ENCODE measurements at regions not wholly inside any gene's neighbourhood (a gene's known extent, or its start where the extent isn't known, plus 50 kb on each side); places are given as distances from the start of the nearest gene placed in this dataset.

DNA sequence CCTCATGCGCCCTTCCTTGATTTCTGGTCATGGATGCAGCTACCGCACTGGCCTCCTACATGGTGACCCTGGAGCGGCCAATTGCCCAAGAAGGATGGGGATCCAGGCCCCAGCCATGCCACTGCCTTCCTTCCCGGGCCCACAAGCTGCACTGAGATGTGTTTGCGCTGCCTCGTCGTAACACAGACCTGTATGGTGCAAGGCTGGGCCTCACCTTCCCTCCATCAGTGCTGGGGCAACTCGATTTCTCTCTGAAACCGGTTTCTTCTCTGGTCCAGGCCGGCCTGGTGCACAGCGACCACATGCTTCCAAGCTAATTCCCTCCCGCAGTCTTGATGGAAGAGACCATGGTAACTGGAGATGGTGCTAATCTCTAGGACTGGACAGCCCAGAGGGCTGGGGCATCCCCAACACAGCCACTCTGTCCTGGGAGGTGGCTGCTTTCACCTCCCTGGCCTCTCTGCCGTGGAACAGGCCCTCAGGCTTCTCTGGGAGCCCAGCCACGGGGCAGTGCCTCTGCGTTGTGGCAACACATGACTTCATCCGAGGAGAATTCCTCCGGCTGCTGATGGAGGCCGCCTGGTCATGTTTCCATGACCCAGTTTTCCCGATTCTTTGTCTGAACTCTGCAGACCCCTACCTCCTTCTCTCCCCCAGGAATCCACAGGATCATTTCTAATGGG lies 184.2 kb downstream of the GLI2 start:
- no peaks in the 10 kb centered on the region for H3K36me3 ChIP-seq
- H3K4me1 ChIP-seq, result peaks cover 8 to 9% of the 10 kb centered on the region in 2 donors
- no peak overlapping the region for H3K4me3 ChIP-seq
- no peak for DNase-seq
- TF ChIP-seq, protein P1, sequence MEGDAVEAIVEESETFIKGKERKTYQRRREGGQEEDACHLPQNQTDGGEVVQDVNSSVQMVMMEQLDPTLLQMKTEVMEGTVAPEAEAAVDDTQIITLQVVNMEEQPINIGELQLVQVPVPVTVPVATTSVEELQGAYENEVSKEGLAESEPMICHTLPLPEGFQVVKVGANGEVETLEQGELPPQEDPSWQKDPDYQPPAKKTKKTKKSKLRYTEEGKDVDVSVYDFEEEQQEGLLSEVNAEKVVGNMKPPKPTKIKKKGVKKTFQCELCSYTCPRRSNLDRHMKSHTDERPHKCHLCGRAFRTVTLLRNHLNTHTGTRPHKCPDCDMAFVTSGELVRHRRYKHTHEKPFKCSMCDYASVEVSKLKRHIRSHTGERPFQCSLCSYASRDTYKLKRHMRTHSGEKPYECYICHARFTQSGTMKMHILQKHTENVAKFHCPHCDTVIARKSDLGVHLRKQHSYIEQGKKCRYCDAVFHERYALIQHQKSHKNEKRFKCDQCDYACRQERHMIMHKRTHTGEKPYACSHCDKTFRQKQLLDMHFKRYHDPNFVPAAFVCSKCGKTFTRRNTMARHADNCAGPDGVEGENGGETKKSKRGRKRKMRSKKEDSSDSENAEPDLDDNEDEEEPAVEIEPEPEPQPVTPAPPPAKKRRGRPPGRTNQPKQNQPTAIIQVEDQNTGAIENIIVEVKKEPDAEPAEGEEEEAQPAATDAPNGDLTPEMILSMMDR (IDR thresholded peaks at IDR 0.05), result no peak
- TF ChIP-seq POLR2A (IDR thresholded peaks at IDR 0.05), result no peak
- H3K27ac ChIP-seq, result no peak overlapping the region
- no peaks in the 10 kb centered on the region for H3K27me3 ChIP-seq
- intact Hi-C loops (cut with DNase I; ENCODE audit: low total_unique reads), result no loop called here
- no peaks in the 10 kb centered on the region for H3K9me3 ChIP-seq

DNA sequence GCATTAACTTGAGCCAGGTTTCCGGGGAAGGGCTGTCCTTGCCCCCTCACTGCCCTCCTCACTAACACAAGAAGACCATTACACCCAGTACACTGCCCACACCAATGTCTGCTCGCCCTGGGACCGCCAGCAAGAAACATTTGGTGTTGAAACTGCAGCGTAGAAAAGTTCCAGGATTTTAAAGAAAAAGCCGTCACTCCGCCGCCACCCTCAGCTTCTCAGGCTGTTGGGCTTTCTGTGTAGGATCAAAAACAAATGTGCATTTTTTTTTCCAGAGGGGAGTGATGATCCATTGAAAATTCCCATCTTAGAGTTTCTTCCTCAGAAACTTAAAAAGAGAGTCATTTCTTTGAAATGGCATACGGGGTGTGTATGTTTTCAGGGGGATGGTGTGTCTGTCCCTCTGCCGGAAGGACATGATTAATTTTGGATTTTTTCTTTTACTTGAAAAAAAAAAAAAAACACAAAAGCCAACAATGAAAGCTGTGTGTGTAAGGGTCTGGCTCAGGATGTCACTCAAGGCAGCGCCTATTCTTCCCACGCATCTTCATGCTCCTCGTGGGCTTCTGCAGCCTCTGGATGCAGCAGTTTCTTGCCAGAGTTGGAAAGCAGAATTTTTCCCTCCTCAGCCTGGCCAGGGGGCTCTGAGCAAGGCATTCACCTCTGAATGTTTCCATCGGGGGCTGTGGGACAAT lies 184.9 kb downstream of the GLI2 start:
- TF ChIP-seq, protein P1 (IDR thresholded peaks at IDR 0.05), result no peak
- no peak for TF ChIP-seq POLR2A (IDR thresholded peaks at IDR 0.05)
- H3K36me3 ChIP-seq, result no peaks in the 10 kb centered on the region
- no peaks in the 10 kb centered on the region for H3K9me3 ChIP-seq
- intact Hi-C loops (cut with DNase I; ENCODE audit: low total_unique reads), result no loop called here
- DNase-seq, result no peak
- no peak overlapping the region for H3K4me3 ChIP-seq
- H3K4me1 ChIP-seq, result peaks cover 2 to 4% of the 10 kb centered on the region in 2 donors
- no peaks in the 10 kb centered on the region for H3K27me3 ChIP-seq
- no peak overlapping the region for H3K27ac ChIP-seq

DNA sequence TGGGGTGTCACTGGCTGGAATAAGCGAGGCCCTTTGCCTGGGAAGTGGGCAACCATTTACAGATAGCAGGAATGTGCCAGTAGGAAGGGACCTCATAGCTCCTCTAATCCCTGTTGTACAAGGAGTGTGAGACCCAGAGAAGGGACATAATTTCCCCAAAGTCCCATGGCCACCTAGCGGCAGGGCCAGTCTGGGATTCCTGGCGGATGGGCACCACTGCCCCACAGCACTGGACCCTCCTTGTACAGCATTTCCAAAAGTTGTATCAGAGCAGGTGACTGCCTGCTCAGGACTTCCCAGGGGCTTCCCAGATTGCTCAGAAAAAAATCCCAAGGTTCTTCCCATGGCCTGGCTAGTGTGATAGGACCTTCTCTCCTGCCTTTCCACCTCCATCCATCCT lies 185.8 kb downstream of the GLI2 start:
- no peak overlapping the region for H3K4me3 ChIP-seq
- no peaks in the 10 kb centered on the region for H3K4me1 ChIP-seq
- TF ChIP-seq POLR2A (IDR thresholded peaks at IDR 0.05), result no peak
- TF ChIP-seq, protein P1 (IDR thresholded peaks at IDR 0.05), result no peak
- no peaks in the 10 kb centered on the region for H3K36me3 ChIP-seq
- no peak for DNase-seq
- H3K27ac ChIP-seq, result no peak overlapping the region
- H3K27me3 ChIP-seq, result no peaks in the 10 kb centered on the region
- intact Hi-C loops (cut with DNase I; ENCODE audit: low total_unique reads), result no loop called here
- no peaks in the 10 kb centered on the region for H3K9me3 ChIP-seq

DNA sequence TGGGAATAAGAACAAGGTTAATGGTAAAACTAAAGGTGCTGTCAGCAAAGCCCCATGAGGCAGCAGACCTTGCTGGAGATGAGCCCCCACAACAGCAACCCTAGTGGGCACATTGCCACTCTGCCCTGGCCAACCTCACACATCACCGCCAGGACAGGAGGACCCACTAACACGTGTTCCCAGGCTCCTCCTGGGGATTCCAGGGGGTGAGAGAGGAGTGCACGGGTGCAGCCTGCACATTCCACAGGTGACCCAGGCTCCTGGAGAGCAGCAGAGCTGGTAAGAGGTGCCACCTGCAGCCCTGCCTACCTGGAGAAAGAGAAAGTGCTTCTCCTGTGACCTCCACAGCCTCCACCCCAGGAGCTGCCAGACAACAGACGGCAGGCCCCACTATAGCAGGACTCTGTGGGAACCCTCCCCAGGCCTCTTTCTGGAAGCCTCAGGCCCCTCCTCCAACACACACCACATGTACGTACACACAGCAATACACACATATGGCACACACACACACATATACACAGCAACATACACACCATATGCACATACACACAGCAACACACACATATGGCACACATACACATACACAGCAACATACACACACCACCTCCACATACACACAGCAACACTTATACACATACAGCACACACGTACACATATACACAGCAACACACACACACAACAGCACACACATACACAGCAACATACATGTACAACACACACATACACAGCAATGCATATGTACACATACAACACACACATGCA lies 187.1 kb downstream of the GLI2 start:
- Histone ChIP-seq H3K27ac (no peak overlapping the region), H3K9me3 (no peaks in the 10 kb centered on the region), H3K4me1 (no peaks in the 10 kb centered on the region), H3K4me3 (no peak overlapping the region), H3K27me3 (no peaks in the 10 kb centered on the region), H3K36me3 (no peaks in the 10 kb centered on the region)
- TF ChIP-seq POLR2A (IDR thresholded peaks at IDR 0.05), result no peak
- TF ChIP-seq, protein P1 (IDR thresholded peaks at IDR 0.05), result no peak
- intact Hi-C loops (cut with DNase I; ENCODE audit: low total_unique reads), result no loop called here
- no peak for DNase-seq

DNA sequence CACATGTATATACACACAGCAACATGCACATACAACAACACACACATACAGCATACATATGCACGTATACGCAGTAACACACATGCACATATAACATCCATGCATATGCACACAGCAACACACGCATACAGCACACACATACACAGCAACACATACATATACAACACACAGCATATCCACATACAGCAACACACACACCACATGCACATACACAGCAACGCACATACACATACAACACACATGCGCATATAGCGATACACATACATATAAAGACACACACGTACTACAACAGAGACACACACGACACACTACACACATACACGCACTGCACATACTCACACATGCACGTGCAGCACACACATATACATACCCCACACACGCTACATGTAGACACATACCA lies 187.8 kb downstream of the GLI2 start:
- TF ChIP-seq POLR2A (IDR thresholded peaks at IDR 0.05), result no peak
- TF ChIP-seq, protein P1 (IDR thresholded peaks at IDR 0.05), result no peak
- Histone ChIP-seq H3K27me3 (no peaks in the 10 kb centered on the region), H3K4me3 (no peak overlapping the region), H3K4me1 (no peaks in the 10 kb centered on the region), H3K9me3 (no peaks in the 10 kb centered on the region), H3K27ac (no peak overlapping the region), H3K36me3 (no peaks in the 10 kb centered on the region)
- intact Hi-C loops (cut with DNase I; ENCODE audit: low total_unique reads), result no loop called here
- no peak for DNase-seq
